Gastrocnemius medialis (tissue), 4 donors: ENCODE measurements at regions not wholly inside any gene's neighbourhood (a gene's known extent, or its start where the extent isn't known, plus 50 kb on each side); places are given as distances from the start of the nearest gene placed in this dataset.

Experiments used
- ATAC-seq, 2 donors: fragments of 150-250 bp; one replicate each; pipeline ENCODE4 v1.9.1; 2016
- DNase-seq, 2 donors: peaks; one replicate each; pipeline ENCODE4 v3.0.0-alpha.2; 2019
- H3K27ac ChIP-seq, 4 donors: fragments of 200-600 bp; sonication (generic); 1 replicate in 1 of 4; 2 replicates in 3 of 4; pipeline ENCODE4 v1.5.1; 2016 to 2018; ENCODE audit warnings: mild to moderate bottlenecking in 2 of 4, moderate library complexity in 1 of 4
- H3K27me3 ChIP-seq, 3 donors: fragments of 200-600 bp; sonication (generic) in 2 of 3; 1 replicate in 1 of 3; 2 replicates in 2 of 3; pipeline versions ENCODE4 v1.5.1 to v1.6.0; 2016 to 2019; ENCODE audit warnings: mild to moderate bottlenecking in 1 of 3, moderate library complexity in 1 of 3
- H3K36me3 ChIP-seq, 2 donors: fragments of 200-600 bp; sonication (generic) in 1 of 2; one replicate each; pipeline ENCODE4 v1.5.1; 2017 to 2018
- H3K4me1 ChIP-seq, 2 donors: fragments of 200-600 bp; sonication (generic) in 1 of 2; one replicate each; pipeline ENCODE4 v1.5.1; 2016 to 2017; ENCODE audit warnings: mild to moderate bottlenecking in 2 of 2
- H3K4me3 ChIP-seq, 4 donors: fragments of 200-600 bp; sonication (generic) in 3 of 4; 1 replicate in 1 of 4; 2 replicates in 3 of 4; pipeline ENCODE4 v1.5.1; 2016 to 2019; ENCODE audit warnings: mild to moderate bottlenecking in 2 of 4
- H3K9me3 ChIP-seq, 3 donors: fragments of 200-600 bp; sonication (generic) in 2 of 3; 1 replicate in 1 of 3; 2 replicates in 2 of 3; pipeline ENCODE4 v1.5.1; 2016 to 2019
- CTCF ChIP-seq, 5 experiments: fragments of 450-650 bp in 3 of 5; fragments of 200-600 bp in 2 of 5; sonication (generic) in 2 of 5; IDR thresholded peaks in 4 of 5; conservative IDR thresholded peaks in 1 of 5; 1 replicate in 4 of 5; 2 replicates in 1 of 5; pipeline ENCODE4 v1.5.1; 2016 to 2019; ENCODE audit warnings: antibody characterized with exemption in 5 of 5, mild to moderate bottlenecking in 3 of 5, moderate library complexity in 3 of 5
- POLR2A ChIP-seq, 2 donors: fragments of 450-650 bp; IDR thresholded peaks; one replicate each; pipeline ENCODE4 v1.6.1; 2017; ENCODE audit warnings: antibody characterized with exemption in 2 of 2, mild to moderate bottlenecking in 2 of 2, moderate library complexity in 2 of 2
- in situ Hi-C, 4 donors: fragments of 200-750 bp; cut with MboI; loops; one replicate each; pipeline versions ENCODE4 v1.15.0 to v1.8.0; 2017; ENCODE audit warnings: low sequenced_read_pairs in 4 of 4
- intact Hi-C: fragments of 100-400 bp; cut with DNase I; formaldehyde crosslinking; loops from one replicate; pipeline ENCODE4 v1.15.1; 2023; ENCODE audit warnings: low total_unique reads

- H3K4me1 ChIP-seq, result no peaks in the 10 kb centered on the region
- H3K27me3 ChIP-seq, result no peaks in the 10 kb centered on the region
- ATAC-seq (no peak), DNase-seq (no peak)
- H3K36me3 ChIP-seq, result no peaks in the 10 kb centered on the region
- no peak overlapping the region for H3K4me3 ChIP-seq
- in situ Hi-C loops (no loop called here), intact Hi-C loops (no loop called here)
- H3K27ac ChIP-seq, result no peak overlapping the region
- TF ChIP-seq CTCF (IDR thresholded peaks at IDR 0.05 in 4 of 5, conservative IDR thresholded peaks at IDR 0.05 in 1 of 5) (no peak), POLR2A (IDR thresholded peaks at IDR 0.05) (no peak)
- no peaks in the 10 kb centered on the region for H3K9me3 ChIP-seq
Measured at GRCh38 chr13:100890645-100891044, 216.1 kb upstream of the TMTC4 start.

- in situ Hi-C loops (no loop called here), intact Hi-C loops (no loop called here)
- ATAC-seq (peak in 1 of 2 donors; percentile 24), DNase-seq (no peak)
- no peak overlapping the region for H3K4me3 ChIP-seq
- no peaks in the 10 kb centered on the region for H3K27me3 ChIP-seq
- no peak overlapping the region for H3K27ac ChIP-seq
- no peaks in the 10 kb centered on the region for H3K36me3 ChIP-seq
- TF ChIP-seq POLR2A (IDR thresholded peaks at IDR 0.05) (no peak), CTCF (IDR thresholded peaks at IDR 0.05 in 4 of 5, conservative IDR thresholded peaks at IDR 0.05 in 1 of 5) (no peak)
- no peaks in the 10 kb centered on the region for H3K4me1 ChIP-seq
- H3K9me3 ChIP-seq, result no peaks in the 10 kb centered on the region
Measured at GRCh38 chr13:100887729-100888151, 213.1 kb upstream of the TMTC4 start.

GRCh38 chr13:100883453-100883852 is 208.9 kb upstream of the TMTC4 start:
- no peak overlapping the region for H3K4me3 ChIP-seq
- no peak overlapping the region for H3K27ac ChIP-seq
- in situ Hi-C loops (no loop called here), intact Hi-C loops (no loop called here)
- no peak for TF ChIP-seq POLR2A (IDR thresholded peaks at IDR 0.05)
- TF ChIP-seq CTCF (IDR thresholded peaks at IDR 0.05 in 4 of 5, conservative IDR thresholded peaks at IDR 0.05 in 1 of 5), result no peak
- H3K36me3 ChIP-seq, result no peaks in the 10 kb centered on the region
- ATAC-seq (no peak), DNase-seq (no peak)
- no peaks in the 10 kb centered on the region for H3K9me3 ChIP-seq
- no peaks in the 10 kb centered on the region for H3K4me1 ChIP-seq
- H3K27me3 ChIP-seq, result no peaks in the 10 kb centered on the region

GRCh38 chr13:100881291-100881864 is 206.8 kb upstream of the TMTC4 start:
- intact Hi-C loops, result no loop called here
- Histone ChIP-seq H3K27me3 (no peaks in the 10 kb centered on the region), H3K4me3 (no peak overlapping the region), H3K9me3 (no peaks in the 10 kb centered on the region), H3K4me1 (no peaks in the 10 kb centered on the region), H3K27ac (no peak overlapping the region), H3K36me3 (no peaks in the 10 kb centered on the region)
- DNase-seq (no peak), ATAC-seq (no peak)
- no peak for TF ChIP-seq CTCF (IDR thresholded peaks at IDR 0.05 in 4 of 5, conservative IDR thresholded peaks at IDR 0.05 in 1 of 5)
- TF ChIP-seq POLR2A (IDR thresholded peaks at IDR 0.05), result no peak
- in situ Hi-C loops, result no loop called here

GRCh38 chr13:100880166-100880565 is 205.6 kb upstream of the TMTC4 start:
- Histone ChIP-seq H3K9me3 (no peaks in the 10 kb centered on the region), H3K4me3 (no peak overlapping the region), H3K27me3 (no peaks in the 10 kb centered on the region), H3K4me1 (no peaks in the 10 kb centered on the region), H3K36me3 (no peaks in the 10 kb centered on the region), H3K27ac (no peak overlapping the region)
- ATAC-seq, result no peak
- intact Hi-C loops (no loop called here), in situ Hi-C loops (no loop called here)
- TF ChIP-seq CTCF (IDR thresholded peaks at IDR 0.05 in 4 of 5, conservative IDR thresholded peaks at IDR 0.05 in 1 of 5) (no peak), POLR2A (IDR thresholded peaks at IDR 0.05) (no peak)
- DNase-seq, result no peak
